ENCODE measurements at regions not wholly inside any gene's neighbourhood (a gene's known extent, or its start where the extent isn't known, plus 50 kb on each side); places are given as distances from the start of the nearest gene placed in this dataset.

DNA sequence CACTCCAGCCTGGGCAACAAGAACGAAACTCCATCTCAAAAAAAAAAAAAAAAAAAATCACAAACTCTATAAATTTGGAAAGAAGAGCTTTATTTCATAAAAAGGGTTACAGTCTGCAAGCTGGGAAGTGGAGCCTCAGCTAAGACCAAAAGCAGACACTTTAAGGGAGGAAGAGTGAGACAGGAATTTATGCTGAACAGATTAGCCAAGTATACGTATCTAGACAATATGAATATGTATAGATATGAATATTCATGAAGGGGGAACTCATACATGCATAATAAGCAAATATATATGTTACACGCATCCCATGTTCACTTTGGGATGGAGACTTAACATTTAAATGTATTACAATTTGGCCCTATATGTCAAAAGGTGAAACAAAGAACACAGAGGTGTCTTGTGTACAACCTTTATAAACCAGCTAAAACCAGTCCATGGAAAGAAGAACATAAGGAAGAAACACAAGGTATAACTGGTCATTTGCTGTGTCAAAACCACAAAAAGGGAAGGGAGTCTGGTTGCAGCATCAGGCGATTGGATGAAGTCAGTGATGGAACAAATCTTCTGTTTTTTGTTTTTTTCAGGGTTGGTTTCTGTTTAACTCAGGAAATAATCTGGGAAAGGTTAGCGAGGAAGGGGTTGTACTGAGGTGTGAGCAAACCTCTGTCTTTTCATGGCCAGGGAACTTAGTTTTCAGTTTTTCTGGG, 130.0 kb upstream of the MAOA start:
- DNase-seq: no peak

DNA sequence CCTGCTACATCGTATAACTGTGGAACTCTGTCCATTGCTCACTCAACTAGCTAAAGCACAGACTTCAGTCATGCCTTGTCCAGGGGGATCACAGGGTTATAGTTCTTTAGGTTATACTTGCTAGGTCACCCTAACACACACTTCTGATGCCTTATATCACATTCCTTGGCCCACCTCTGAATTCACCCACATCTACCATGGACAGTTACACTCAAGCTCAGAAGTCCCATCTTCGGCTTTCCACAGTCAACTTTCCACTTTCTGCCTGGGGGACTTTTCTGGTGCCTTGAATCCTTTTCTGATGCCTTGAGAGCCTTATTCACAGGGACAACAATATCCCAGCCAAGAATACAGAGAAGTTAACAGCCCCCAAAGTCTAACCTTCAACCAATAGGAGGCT, 129.2 kb upstream of the MAOA start:
- no peak for DNase-seq

DNA sequence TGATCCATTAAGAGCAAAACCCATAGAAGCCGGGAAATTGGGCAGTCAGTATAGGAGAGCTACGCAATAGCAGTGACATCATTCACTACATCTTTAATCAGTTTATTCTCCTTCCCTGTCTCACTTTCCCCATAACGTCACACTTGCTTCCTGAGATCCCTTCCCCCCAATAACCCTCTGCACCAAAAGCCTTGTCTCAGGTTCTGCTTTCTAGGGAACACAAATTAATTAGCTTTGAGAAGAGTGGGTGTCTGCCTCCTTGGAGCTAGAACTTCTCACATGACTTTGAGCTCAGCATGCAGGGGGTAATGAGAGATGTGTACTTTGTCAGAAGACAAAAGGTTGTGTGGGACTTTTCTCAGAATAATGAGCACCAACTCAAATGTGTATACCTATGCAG, 128.3 kb upstream of the MAOA start:
- DNase-seq: no peak

DNA sequence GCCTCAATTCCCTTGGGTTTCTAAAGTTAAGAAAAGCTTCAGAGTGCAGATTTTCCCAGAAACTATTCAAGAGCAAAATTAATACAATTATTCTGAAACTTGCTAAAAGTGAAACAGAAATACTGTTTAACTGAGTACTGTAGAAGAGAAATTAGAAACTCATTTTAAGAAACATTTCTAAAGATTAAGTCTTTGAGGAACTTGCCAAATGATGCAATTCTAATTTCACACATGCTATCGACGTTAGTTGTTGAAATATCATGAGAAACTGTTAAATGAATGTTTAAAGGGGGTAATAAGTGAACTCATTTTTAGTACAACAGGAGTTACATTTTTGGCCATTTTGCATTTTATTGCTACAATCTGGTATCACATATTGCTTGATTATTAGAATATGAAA, 125.3 kb upstream of the MAOA start:
- DNase-seq: no peak

DNA sequence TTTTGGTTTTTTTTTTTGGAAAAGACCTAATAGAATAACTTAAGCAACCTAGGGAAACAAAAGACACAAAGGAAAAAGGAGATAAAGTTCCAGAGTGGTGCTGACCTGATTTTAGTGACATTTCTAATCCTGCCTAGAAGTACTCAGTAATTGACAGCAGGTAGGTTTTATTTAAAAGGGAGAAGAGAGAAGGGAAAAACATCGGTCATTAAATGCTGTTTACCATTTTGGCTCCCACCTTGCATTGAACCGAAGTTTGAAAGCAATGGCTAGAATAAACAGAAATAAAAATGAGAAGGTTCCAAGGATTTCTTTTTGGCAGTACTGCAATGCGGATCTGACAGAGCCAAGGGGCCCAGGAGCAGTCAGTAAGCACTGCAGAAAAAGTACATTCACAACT, 115.8 kb upstream of the MAOA start:
- no peak for DNase-seq

DNA sequence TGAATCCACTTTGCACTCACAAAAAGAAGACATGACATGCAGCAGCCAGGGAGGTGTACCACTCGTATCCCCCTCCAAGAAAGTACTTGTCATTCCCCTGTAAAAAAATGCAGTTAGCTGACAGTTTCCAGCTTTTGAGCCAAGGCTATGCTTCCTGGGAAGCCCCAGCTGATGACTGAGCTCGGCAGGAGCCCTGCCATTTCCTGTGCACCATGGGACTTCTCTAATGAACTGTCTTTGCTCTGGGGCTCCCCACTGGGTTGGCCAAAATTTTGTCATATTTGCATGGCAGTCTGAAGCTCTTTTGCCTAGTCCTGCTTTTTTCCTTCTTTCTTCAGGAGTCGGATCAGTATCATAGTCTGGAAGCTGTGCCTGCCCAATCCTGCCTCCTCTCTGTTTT, 104.5 kb upstream of the MAOA start:
- no peak for DNase-seq

DNA sequence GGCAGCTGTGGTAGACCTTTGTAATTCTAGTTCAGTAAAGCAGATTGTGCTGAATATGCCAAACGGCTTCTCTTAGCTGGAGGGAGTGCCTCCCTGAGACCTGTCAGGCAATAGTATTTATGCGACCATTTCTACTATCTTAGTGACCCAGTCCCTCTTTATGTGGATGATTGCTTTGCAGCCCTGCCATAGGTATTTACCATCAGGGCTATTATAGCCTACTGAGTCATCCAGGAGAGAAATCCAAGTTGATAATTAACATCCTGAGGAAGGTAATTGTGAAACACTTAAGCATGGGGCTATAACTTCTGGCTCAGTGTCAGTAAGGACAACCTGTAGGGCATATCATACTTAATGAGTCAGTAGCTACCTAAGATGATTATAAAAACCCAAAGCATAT, 103.9 kb upstream of the MAOA start:
- DNase-seq: no peak

DNA sequence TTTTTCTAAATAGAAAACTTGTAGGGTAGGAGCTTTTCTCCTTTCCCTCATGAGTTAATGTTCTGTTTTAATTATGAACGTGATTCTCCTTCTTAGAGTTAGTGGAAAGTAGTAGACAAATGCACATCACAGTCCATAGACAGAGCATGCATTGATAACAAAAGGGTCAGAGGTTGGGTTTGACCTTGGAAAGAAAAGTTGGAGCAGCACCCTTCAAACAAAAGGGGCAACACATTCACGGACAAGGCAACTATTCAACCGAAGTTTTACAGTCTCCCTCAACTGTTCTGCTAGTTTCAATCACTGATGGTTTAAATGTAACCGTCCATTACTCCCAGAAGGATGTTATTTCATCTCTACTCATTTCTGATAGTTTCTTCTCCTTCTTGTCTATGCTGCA, 103.4 kb upstream of the MAOA start:
- DNase-seq: no peak

DNA sequence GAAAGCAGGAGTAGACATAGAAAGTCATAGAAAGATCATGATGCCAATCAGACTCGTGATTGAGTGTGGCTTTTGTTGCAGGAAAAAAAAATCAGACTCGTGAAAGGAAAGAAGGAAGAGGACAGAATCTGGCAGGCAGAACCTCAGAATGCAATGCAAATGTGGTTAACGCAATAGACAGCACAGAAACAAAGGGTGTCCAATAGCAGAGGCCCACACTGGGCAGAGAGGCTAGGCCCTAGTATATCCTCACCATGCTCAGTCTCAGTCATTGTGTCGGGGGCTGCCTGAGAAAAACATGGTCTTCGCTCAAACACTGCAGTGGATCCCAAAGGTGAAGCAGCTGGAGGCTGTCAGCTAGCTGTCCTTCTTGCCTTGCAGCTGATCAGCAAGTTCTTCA, 102.8 kb upstream of the MAOA start:
- no peak for DNase-seq

DNA sequence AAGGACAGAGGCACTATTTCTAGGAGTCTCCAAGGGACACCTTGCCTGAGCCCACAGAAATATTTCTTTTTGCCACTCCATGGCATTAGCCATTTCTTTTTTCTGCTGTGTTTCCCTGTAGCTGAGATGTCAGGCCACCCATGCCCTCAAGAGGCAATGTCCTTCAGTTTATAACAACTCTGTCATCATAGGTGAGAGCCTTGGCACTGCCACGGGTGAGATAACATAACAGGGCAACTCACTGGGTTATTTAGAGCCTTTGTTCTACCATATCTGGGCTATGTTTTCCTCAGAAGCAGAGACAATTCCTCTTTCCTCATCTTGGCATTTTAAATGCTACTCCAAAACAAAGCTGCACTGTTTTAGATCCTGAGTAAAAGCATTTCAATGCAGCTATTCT, 99.9 kb upstream of the MAOA start:
- DNase-seq: no peak

DNA sequence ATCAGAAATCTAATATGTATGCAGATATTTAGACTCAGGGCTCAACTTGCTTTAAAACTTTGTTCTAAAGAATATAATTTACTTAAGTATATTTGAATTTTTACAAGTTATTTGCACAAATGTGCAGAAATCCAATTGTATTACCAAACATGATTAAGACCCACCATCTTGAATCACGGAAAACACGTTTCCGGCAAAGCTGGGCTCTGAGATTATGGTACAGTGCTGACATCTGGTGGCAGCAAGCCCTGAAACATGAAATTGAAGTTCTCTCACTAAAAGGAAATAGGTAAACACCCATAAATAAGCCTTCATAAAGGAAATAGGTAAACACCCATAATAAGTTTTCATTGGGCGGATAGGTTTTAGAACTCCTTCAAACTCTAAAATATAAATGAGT, 98.3 kb upstream of the MAOA start:
- peak; percentile 21 for DNase-seq

DNA sequence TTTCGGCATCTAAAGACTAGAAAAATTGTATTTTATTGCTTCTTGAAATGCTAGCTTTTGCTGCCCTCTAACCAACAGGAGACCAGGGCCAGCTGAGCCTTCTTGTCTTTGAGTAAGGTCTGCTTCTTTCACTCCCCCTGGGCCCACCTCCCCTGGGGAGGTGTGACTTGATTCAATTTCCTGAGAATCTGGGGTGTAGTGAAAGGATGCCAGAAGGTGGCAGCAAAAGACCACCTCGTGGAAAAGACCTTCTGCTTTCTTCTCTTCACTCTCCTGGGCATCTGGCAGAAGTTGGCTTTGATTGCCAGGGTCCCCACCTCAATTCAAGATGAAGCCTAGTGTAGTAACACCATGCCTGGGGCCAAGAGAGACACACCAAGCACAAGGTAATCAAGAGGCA, 96.5 kb upstream of the MAOA start:
- DNase-seq: peak; percentile 4

DNA sequence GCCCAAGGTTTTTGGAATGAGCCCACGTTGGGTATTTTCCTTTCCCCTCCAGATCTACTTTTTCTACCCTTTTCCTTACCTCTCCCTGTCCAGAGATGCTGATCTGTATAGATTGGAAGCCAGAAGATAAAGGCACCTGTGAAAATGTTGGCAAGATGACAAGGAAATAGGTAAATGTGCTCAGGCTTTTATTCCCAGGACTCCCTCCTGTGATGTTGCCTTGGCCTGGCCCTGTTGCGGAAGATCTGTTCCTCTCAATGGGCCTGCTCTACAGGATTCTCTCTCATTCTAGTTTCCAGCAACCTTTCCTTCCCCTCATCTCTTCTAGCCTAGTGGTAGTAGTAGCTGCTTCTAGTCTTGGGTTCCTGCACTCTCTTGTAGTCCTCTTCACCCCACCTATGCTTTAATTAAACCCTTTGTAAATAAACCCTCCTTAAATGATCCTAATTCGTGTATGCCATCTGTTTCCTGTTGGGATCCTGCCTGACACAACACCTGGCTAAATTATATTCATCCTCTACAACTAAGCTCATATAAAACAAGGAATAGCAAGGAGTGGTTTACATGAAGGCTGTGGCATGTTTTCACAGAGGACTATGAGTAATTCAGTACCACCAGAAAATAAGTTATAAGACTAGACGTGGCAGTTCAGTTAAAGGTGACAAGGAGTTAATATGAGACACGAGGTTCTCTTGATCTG, 95.7 kb upstream of the MAOA start:
- DNase-seq: no peak

DNA sequence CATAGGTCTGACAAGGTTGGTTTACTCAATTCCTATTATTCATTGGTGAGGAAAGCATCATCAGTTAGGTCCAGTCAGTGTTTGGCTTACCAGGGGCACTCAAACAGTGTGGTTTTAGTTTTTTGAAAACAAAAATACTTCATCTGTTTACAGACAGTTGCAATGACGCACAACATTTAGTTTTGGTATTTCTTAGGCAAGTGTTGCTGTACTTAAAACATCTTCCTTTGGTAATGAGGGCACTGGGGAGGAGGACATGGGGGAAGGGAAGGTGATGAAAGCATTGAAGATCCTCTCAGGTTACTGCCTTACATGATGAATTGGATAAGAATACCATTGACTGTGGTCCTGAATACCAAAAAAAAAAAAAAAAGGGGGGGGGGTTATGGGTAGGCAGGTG, 93.7 kb upstream of the MAOA start:
- no peak for DNase-seq

DNA sequence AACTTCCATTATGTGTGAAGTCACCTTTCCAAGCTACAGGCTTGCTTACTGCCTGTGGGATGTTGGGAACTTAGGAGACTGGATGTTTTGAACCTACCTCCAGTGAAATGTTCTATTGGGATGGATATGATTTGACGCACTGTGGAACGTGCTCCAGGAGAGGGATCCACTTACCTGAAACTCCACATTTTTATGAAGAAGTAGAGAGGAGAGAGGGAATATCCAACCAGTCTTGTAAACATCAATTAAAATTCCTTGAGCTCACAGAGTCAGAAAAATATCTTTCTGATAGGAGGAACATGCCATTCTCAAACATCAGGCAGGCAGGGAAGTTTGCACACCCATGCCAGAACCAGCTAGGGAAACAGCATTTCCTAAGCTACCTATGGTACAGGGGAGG, 91.1 kb upstream of the MAOA start:
- no peak for DNase-seq

DNA sequence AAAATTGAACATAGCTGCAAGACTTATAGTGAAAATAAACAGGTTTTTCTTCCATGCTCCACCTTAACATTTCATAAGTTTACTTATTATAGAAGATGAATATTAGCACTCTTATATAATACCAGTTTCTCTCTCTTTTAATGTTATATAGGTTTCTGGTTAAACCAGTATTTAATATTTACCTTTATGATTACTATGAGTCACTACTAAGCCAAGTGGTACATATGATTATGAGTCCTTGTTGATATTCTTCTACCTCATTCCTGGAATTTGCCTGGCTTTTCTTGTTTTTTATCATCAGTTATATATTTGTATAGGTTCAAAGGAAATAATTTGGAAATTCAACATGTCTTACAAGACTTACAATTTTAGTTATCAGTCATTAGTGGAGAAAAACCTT, 89.9 kb upstream of the MAOA start:
- DNase-seq: no peak

DNA sequence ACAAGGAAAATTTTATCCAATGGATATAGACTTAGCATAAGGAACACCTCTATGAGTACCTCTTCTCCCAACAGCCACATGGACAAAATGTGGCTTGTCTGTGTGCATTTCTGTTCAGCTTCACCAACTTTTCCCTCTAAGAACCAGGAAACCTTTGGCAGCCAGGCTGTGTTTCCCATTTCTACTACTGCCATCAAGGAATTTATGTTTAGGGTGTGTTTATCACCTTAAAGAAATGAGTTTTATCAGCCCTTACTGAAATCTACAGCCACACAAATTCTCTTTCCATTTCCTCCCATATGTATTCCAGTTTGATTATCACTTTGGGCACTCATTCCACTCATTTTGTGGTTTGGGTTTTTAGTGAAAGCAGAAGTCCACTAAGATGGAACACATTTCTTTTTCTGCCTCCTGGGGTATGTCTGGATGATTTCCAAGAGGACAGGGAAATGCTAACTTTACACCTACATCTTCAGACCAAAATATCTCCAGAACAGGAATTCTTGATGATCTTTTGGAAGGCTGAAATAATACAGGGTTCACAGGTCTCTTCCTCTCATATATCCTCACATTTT, 82.6 kb upstream of the MAOA start:
- DNase-seq: no peak

DNA sequence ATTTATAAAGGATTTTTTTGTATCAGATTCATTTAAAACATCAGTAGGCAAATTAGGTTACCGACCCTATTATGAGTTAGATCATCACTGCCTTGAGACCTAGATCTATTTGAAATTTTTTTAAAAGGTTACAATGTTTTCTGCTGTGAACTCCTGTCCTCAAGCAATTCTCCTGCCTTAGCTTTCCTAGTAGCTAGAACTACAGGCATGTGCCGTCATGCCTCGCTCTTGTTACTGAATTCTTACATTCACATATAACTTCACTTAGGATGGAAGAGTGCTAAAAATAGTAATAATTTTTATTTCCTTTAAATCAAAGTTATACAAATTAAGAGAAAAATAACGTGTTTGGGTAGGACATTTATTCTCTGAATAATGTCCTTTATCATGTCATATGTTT, 75.5 kb upstream of the MAOA start:
- DNase-seq: no peak

DNA sequence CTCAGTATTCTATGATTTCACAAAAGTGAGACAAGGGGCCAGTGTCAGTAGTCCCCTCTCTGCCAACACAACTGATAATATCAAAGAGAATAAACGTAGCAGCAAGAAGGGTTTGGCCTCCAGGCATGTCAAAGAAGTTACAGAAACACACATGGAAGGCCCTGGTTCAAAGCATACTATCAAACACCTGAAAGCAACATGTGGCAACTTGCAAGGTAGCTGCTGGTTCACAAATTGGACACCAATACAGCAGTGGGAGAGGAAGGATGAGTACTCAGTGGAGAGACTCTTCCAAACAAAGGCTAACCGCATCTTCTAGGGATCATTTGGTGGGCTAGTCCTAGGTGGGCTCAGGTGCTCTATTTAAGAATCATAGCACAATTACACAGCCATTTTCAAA, 74.9 kb upstream of the MAOA start:
- no peak for DNase-seq

DNA sequence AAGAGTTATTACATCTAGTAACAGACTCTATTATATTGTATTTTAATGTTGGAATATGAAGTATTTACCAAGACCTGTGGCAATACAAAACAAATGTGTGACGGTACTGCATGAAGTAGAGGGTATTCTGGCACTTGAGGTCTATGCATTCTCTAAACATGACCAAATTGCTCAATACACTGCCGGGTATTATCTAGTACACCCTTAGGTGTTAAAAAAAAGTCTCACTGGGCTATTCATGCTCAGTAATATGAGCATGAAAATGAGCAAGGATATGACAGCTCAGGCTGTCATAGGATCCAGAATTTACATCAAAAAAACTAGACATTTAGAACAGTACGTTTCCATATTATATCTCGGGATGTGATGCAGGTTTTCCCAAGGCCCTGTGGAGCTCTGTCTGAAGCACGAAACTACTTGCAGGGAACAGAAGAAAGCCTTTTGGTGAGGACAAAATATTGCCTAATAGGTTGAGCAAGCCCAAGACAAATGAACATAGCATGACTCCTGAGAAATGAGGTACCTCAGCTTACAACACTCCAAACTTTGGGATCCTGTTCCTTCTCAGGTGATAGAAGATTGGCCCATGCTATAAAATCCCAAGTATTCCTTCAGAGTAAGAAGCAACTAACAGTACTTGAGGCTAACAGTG, 74.1 kb upstream of the MAOA start:
- DNase-seq: no peak

DNA sequence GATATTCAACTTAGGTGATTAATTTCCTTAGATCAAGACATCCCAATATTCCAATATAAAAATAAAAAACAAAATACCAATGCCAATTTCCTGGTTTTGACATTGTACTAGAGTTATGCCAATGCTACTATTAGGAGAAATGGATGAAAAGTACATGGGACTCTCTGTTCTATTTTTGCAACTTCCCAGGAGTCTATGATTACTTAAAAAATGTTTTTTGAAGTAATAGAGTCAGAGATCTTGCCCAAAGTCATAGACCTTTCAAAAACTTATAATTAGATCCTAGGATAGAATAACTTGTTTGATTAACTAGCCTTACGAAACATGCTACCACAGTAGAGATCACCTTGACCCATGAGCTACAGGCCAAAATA, 73.6 kb upstream of the MAOA start:
- no peak for DNase-seq

DNA sequence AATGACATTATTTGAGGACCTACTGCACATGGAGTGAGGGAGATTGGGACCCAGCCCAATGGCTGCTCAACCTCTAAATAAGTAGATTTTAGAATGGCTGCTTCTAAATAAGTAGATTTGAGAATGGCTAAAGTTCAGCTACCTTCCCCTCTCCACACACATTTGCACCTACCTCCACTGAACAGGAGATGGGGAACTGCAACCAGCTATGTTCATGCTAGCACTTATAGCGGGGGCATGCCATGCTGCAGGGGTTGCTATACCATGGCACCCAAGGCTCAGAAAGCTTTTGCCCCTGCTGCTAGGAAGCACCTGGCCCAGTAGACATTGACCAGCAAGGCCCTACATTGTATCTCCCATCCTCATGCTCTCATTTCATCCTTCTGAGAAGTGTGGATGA, 70.2 kb upstream of the MAOA start:
- DNase-seq: no peak

DNA sequence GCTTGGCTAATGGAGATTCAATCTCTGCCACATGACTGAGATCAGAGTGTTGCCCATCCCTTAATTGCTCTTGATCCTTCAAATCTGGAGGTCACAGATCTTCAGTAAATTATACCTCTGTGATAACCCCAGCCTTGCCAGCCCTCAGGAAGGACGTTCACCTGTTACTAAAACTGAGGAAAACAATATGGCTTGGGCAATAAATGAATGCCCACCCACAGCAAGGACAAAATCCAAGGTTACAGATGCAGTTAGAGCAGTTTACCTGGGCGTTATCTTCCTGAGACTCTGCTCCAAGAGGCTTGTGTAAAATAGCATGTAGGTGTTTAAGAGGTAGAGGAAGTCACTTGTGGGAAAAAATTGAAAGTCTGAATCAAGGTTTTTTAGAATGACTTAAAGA, 69.3 kb upstream of the MAOA start:
- no peak for DNase-seq

DNA sequence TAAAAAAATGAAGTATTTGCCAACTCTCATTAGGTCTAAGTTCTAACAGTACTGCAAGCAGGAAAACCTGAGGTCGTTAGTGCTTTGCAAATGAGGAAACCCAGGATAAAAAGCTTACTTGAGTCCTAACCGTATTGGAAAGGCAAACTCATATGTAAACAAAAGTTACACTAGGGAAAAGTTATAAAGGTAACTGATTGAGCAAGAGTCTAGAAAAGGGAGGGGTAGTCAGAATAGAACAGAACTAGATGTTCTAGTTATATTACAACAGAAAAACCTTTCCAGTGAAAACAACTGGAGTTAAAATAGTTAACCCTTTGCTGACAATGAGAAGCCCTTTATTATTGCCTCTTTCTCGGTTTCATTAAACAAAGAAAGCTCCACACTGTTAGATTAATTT, 66.4 kb upstream of the MAOA start:
- no peak for DNase-seq

All from fibroblast of skin of right quadriceps (primary cell).